Esophagus muscularis mucosa (tissue), 4 donors: ENCODE measurements at regions not wholly inside any gene's neighbourhood (a gene's known extent, or its start where the extent isn't known, plus 50 kb on each side); places are given as distances from the start of the nearest gene placed in this dataset.

Experiments used
- DNase-seq: peaks from one replicate; pipeline ENCODE4 v3.0.0-alpha.2; 2017; ENCODE audit errors: extremely low spot score
- H3K27ac ChIP-seq, 4 donors: fragments of 200-600 bp; sonication (generic); replicated peaks in 1 of 4; 1 replicate in 3 of 4; 2 replicates in 1 of 4; pipeline ENCODE4 v1.5.1; 2016 to 2019; ENCODE audit warnings: mild to moderate bottlenecking in 1 of 4
- H3K27me3 ChIP-seq, 4 donors: fragments of 200-600 bp; sonication (generic); one replicate each; pipeline versions ENCODE4 v1.5.1 to v1.6.0; 2016 to 2019
- H3K36me3 ChIP-seq, 4 donors: fragments of 200-600 bp; sonication (generic); one replicate each; pipeline ENCODE4 v1.5.1; 2016 to 2019
- H3K4me1 ChIP-seq, 4 donors: fragments of 200-600 bp; sonication (generic); one replicate each; pipeline ENCODE4 v1.5.1; 2016 to 2019
- H3K4me3 ChIP-seq, 4 donors: fragments of 200-600 bp; sonication (generic); 1 replicate in 2 of 4; 2 replicates in 2 of 4; pipeline ENCODE4 v1.5.1; 2016 to 2019; ENCODE audit warnings: mild to moderate bottlenecking in 4 of 4, moderate library complexity in 1 of 4
- H3K9me3 ChIP-seq, 4 donors: fragments of 200-600 bp; sonication (generic); 1 replicate in 3 of 4; 2 replicates in 1 of 4; pipeline ENCODE4 v1.5.1; 2016 to 2019
- CTCF ChIP-seq, 3 experiments: fragments of 200-600 bp in 2 of 3; fragments of 450-650 bp in 1 of 3; sonication (generic) in 2 of 3; IDR thresholded peaks; one replicate each; pipeline ENCODE4 v1.5.1; 2017 to 2019; ENCODE audit warnings: antibody characterized with exemption in 3 of 3, mild to moderate bottlenecking in 2 of 3, moderate library complexity in 1 of 3
- EP300 ChIP-seq: sonication (generic); formaldehyde crosslinking; IDR thresholded peaks from one replicate; pipeline ENCODE4 v1.6.1; 2017; ENCODE audit warnings: antibody characterized with exemption
- POLR2A ChIP-seq: fragments of 450-650 bp; IDR thresholded peaks from one replicate; pipeline ENCODE4 v1.6.1; 2017; ENCODE audit warnings: antibody characterized with exemption, moderate library complexity, mild to moderate bottlenecking, low read depth
- POLR2AphosphoS5 ChIP-seq, 2 donors: sonication (generic); formaldehyde crosslinking; IDR thresholded peaks; one replicate each; pipeline ENCODE4 v1.6.1; 2017; ENCODE audit warnings: antibody characterized with exemption in 2 of 2
- WGBS: methylation state at CpG from one replicate; pipeline ENCODE4 v1.1.5; 2018; 5-methylcytosine and 5-hydroxymethylcytosine counted together
- intact Hi-C: fragments of 100-400 bp; cut with DNase I; formaldehyde crosslinking; loops from one replicate; pipeline ENCODE4 v1.15.1; 2023

GRCh38 chr12:86526060-86526595 is 269.9 kb upstream of the MGAT4C start:
- intact Hi-C loops, result no loop called here
- Histone ChIP-seq H3K9me3 (peaks cover 0 to 27% (median 13%) of the 10 kb centered on the region in 4 donors), H3K27ac (no peak overlapping the region), H3K4me3 (no peak overlapping the region), H3K4me1 (no peaks in the 10 kb centered on the region), H3K36me3 (no peaks in the 10 kb centered on the region), H3K27me3 (no peaks in the 10 kb centered on the region)
- 100% methylated on average over 2 of the region's 4 CpGs for WGBS
- no peak for DNase-seq
- TF ChIP-seq CTCF (IDR thresholded peaks at IDR 0.05), result no peak
- no peak for TF ChIP-seq POLR2A
- TF ChIP-seq POLR2AphosphoS5 (IDR thresholded peaks at IDR 0.05), result no peak
- no peak for TF ChIP-seq EP300

GRCh38 chr12:86523844-86524243 is 267.7 kb upstream of the MGAT4C start:
- intact Hi-C loops, result no loop called here
- no peaks in the 10 kb centered on the region for H3K4me1 ChIP-seq
- no peak overlapping the region for H3K4me3 ChIP-seq
- WGBS, result 89% methylated on average over 3 of the region's 3 CpGs
- H3K9me3 ChIP-seq, result peaks cover 0 to 27% (median 11%) of the 10 kb centered on the region in 4 donors
- TF ChIP-seq EP300 (no peak), POLR2A (no peak), CTCF (IDR thresholded peaks at IDR 0.05) (no peak), POLR2AphosphoS5 (IDR thresholded peaks at IDR 0.05) (no peak)
- H3K27me3 ChIP-seq, result no peaks in the 10 kb centered on the region
- no peak overlapping the region for H3K27ac ChIP-seq
- no peak for DNase-seq
- no peaks in the 10 kb centered on the region for H3K36me3 ChIP-seq

- H3K27ac ChIP-seq, result no peak overlapping the region
- H3K36me3 ChIP-seq, result no peaks in the 10 kb centered on the region
- H3K4me3 ChIP-seq, result no peak overlapping the region
- DNase-seq, result no peak
- H3K4me1 ChIP-seq, result no peaks in the 10 kb centered on the region
- TF ChIP-seq EP300, result no peak
- no peak for TF ChIP-seq CTCF (IDR thresholded peaks at IDR 0.05)
- no peak for TF ChIP-seq POLR2AphosphoS5 (IDR thresholded peaks at IDR 0.05)
- no peak for TF ChIP-seq POLR2A
- intact Hi-C loops, result no loop called here
- no peaks in the 10 kb centered on the region for H3K27me3 ChIP-seq
- 90% methylated on average over 1 of the region's 1 CpG for WGBS
- peaks cover 0 to 27% (median 11%) of the 10 kb centered on the region in 4 donors for H3K9me3 ChIP-seq
Observed at GRCh38 chr12:86521870-86522269, 265.7 kb upstream of the MGAT4C start.

GRCh38 chr12:86513226-86513625 is 257.0 kb upstream of the MGAT4C start:
- Histone ChIP-seq H3K4me3 (no peak overlapping the region), H3K36me3 (no peaks in the 10 kb centered on the region), H3K9me3 (no peaks in the 10 kb centered on the region), H3K27ac (no peak overlapping the region), H3K4me1 (no peaks in the 10 kb centered on the region), H3K27me3 (no peaks in the 10 kb centered on the region)
- no peak for DNase-seq
- 38% methylated on average over 2 of the region's 2 CpGs for WGBS
- TF ChIP-seq CTCF (IDR thresholded peaks at IDR 0.05), result no peak
- TF ChIP-seq EP300, result no peak
- no peak for TF ChIP-seq POLR2A
- TF ChIP-seq POLR2AphosphoS5 (IDR thresholded peaks at IDR 0.05), result no peak
- intact Hi-C loops, result no loop called here

GRCh38 chr12:86496595-86496994 is 240.4 kb upstream of the MGAT4C start:
- no peak for DNase-seq
- Histone ChIP-seq H3K4me3 (no peak overlapping the region), H3K4me1 (no peaks in the 10 kb centered on the region), H3K9me3 (no peaks in the 10 kb centered on the region), H3K27me3 (no peaks in the 10 kb centered on the region), H3K36me3 (no peaks in the 10 kb centered on the region), H3K27ac (no peak overlapping the region)
- 30% methylated on average over 1 of the region's 1 CpG for WGBS
- intact Hi-C loops, result no loop called here
- TF ChIP-seq CTCF (IDR thresholded peaks at IDR 0.05) (no peak), POLR2AphosphoS5 (IDR thresholded peaks at IDR 0.05) (no peak), EP300 (no peak), POLR2A (no peak)
